GM21515 (cell line): ENCODE measurements at regions not wholly inside any gene's neighbourhood (a gene's known extent, or its start where the extent isn't known, plus 50 kb on each side); places are given as distances from the start of the nearest gene placed in this dataset.
"Not testable (repeated sequence)": the region's sequence is repeated elsewhere in the genome, so short reads cannot be mapped to it uniquely, and the experiment has no call there.

Source experiments
- ATAC-seq: cut with Tn5 transposase; IDR thresholded peaks from one replicate; pipeline ENCODE4 v1.9.1; 2021; ENCODE audit not compliant: unreplicated experiment

DNA sequence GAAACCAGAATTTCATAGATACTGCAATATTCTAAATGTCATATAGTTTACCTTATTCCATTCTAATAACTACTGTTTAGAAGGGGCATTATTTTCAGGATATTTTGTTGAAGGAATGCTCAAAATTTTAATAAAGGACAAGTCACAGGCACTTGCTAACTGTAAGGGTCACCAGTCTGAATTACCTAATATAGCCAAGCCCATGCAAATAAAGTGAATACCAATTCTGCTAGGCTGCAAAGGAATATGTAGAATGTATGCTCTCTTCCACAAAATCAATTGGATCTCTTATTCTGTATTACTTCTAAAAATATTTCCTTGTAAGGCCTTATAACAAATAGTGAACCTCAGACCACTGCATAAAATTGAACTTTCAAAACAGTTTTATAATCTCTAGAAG is 52.3 kb upstream of the FAT4 start:
- ATAC-seq: no peak

DNA sequence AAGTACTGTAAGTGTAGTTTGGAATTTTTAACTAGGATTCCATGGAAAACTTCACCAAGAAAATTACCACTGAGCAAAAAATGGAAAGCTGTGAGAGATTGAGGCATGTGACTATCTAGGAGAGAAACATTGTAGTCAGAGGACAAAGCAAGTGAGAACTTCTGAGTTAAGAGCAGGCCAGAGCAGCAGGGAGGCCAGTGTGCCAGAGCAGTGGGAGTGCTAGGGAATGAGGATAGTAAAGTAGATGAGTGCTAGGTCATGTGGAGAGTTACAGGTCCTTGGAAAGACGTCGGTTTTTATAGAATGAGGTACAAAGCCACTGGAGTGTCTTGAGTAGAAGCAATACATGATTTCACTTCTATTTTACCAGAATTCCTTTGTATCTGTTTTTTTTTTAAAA is 52.7 kb upstream of the FAT4 start:
- no peak for ATAC-seq

DNA sequence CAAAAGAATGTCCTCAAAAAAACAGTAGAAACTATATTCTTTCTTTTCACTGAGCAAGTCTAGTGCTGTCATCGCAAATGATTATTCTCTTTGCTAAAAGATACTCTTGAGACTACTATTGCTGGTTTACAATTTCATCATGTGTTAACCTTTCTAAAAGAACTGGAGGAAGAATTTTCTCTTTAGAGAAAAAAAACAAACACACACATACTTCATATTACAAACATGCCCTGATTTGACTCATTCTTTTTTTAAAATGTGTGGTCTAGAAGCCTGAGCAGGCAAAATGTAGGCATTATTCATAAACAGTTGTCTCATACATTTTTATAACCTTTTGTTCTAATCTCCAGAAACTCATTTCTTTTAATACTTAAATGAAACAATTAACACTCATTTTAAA is 60.6 kb upstream of the FAT4 start:
- ATAC-seq: no peak

DNA sequence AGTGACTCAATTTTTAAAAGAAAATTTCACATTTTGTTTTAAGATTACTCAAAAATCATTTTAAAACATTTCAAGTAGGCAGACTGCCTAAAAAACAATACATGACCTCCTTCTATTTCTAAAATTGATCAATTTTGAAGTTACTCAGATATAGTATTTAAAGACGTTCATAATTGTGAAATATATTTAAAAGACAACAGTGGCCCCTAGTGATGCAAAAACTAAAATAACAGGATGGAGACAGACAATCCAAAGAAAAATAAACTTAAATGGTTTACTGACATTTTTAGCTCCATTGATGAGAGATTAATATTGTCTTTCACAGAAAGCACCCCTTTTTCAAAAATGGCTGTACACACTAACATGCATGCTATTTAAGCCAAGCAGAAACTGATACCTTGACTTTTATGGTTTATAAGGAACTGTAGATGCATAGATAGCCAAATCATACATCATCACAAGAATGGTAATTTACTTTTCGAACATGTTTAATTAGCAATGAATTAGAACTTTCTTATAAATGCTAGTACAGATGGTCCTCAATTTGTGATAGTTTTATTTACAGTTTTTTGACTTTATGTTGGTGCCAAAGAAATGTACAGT is 69.8 kb upstream of the FAT4 start:
- ATAC-seq: no peak

DNA sequence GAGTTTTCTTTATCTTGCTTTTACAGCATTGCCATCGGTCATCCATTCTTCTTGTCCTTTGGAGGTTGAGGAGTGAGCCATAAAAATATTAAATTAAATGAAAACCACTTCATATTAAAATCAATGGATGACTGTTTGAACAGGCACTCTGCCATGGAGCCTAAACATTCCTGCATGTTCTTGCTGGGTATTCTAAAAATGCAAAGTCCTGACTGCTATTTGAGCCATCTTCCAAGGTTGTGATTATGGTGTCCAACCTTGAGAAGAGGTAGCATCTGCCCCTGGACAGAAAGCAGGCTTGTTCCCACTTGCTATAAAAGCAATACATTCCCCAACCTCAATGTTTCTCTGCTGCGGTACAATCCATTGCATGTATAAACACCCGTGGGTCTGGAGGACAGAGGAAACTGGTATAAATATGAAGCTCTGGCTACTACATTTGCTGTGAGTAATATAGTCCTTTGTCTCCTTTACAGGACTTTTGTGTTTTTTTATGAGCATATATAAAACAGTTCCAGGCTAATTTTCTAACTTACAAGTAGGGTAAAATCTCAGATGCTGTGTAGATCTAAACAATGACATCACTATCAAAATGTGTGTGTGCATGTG is 70.9 kb upstream of the FAT4 start:
- no peak for ATAC-seq

DNA sequence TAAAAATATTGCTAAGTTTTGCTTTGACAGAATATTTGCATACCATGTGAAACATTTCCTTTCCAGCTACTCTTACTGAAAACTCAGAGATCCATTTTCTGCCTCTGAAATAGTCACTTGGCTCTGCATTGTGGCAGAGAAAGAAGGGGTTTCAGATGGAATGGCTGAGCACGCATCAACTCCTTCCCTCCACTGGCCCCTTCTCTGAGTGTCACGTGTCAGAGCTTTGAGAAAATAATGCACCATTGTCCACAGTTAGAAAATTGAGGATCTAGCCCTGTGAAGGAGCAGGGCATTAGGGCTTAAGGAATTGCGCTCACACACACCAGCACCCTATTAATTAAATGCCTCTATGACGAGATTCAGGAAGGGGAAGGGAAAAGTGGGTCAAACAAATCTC is 78.8 kb upstream of the FAT4 start:
- no peak for ATAC-seq

DNA sequence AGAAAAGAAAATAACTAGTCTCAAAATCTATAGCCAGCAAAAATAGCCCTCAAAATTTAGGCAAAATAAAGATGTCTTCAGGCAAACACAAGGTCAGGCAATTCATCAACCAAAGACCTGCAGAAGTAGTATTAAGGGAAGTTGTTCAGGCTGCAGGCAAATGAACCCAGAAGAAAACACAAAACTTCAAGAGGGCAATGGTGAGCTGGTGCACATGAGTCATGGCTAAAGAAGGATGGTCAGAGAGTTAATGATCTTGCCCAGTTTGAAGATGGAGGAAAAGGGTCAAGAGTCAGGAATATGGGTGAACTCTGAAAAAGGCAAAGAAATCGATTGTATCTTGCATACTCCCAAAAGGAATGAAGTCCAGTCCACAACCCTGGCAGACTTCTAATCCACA is 83.1 kb upstream of the FAT4 start:
- ATAC-seq: no peak

DNA sequence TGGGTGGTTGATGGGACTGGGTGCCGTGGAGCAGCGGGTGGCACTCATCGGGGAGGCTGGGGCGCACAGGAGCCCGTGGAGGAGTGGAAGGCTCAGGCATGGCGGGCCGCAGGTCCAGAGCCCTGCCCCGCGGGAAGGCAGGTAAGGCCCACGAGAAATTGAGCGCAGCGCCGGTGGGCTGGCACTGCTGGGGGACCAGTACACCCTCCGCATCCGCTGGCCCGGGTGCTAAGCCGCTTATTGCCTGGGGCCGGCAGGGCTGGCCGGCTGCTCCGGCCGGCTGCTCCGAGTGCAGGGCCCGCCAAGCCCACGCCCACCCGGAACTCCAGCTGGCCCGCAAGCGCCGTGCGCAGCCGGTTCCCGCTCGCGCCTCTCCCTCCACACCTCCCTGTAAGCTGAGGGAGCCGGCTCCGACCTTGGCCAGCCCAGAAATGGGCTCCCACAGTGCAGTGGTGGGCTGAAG is 85.1 kb upstream of the FAT4 start:
- no peak for ATAC-seq

DNA sequence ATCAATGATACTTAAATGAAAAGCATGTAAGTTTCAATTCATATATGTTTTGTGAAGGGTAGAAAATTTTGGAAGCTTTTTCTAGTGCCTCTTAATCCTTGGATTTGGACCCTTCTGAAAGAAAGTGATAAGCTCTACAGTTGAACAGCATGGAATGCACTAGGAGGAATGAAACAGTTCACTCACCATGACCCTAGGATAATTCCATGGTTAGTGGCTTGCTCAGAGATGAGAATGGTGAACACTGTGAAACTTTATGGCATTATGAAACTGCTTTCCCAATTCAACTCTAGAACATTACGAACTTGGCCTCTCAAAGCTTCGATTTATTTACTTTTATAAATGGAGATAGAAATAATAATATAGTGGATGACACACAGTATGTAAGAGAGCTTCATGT is 88.9 kb upstream of the FAT4 start:
- no peak for ATAC-seq

DNA sequence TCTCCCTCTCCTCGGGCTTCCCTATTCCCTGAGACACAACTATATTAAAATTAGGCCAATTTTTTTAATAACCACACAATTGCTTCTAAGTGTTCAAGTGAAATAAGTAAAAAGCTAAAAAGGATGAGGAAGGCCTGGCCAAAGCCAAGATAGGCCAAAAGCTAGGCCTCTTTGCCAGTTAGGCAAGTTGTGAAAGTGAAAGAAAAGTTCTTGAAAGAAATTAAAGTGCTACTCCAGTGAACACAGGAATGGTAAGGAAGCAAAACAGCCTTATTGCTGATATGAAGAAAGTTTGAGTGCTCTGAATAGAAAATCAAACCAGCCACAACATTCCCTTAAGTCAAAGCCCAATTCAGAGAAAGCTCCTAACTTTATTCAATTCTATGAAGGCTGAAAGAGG is 114.2 kb upstream of the FAT4 start:
- ATAC-seq: no peak

DNA sequence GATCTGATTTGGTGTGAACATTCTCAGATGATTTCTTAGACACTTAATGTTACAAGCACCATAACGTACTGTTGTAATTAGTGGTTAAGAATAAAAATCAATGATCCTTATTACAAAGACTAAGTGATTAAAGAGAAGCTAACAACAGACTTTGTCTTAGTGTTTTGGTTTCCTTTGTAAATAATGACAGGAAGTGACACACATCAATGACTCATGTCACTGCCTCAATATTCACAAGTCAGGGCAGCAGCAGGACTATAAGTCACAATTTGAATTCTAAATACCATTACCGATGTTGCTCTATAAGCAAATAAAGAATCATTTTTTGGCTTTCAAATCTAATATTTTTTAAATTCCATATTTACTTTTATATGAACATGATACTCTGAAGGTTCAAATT is 115.8 kb upstream of the FAT4 start:
- no peak for ATAC-seq

DNA sequence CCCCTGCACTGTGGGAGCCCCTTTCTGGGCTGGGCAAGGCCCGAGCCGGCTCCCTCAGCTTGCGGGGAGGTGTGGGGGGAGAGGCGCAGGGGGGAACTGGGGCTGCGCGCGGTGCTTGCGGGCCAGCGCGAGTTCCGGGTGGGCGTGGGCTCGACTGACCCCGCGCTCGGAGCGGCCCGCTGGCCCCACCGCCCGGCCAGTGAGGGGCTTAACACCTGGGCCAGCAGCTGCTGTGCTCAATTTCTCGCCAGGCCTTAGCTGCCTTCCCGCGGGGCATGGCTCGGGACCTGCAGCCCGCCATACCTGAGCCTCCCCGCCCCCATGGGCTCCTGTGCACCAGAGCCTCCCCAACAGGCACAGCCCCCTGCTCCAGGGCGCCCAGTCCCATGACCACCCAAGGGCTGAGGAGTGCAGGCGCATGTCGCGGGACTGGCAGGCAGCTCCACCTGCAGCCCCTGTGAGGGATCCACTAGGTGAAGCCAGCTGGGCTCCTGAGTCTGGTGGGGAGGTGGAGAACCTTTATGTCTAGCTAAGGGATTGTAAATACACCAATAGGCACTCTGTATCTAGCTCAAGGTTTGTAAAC is 122.8 kb upstream of the FAT4 start:
- ATAC-seq: not testable (repeated sequence)

DNA sequence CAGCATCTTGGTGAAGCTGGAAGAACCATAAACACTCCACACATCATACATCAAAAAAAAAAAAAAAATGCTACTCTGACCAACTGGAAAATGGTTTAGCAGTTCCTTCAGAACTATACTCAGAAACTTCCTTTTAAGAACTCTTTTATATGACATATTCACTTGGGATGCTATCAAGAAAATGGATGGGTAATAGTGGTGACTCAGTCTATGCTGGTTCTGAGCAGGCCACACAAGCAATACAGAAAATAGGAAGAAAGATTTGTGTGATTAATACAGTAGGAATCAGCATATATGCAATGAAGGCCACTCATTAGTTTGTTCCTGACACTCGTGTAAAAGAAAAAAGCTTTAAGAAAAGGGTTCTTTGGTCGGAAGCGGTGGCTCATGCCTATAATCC is 123.5 kb upstream of the FAT4 start:
- ATAC-seq: no peak

DNA sequence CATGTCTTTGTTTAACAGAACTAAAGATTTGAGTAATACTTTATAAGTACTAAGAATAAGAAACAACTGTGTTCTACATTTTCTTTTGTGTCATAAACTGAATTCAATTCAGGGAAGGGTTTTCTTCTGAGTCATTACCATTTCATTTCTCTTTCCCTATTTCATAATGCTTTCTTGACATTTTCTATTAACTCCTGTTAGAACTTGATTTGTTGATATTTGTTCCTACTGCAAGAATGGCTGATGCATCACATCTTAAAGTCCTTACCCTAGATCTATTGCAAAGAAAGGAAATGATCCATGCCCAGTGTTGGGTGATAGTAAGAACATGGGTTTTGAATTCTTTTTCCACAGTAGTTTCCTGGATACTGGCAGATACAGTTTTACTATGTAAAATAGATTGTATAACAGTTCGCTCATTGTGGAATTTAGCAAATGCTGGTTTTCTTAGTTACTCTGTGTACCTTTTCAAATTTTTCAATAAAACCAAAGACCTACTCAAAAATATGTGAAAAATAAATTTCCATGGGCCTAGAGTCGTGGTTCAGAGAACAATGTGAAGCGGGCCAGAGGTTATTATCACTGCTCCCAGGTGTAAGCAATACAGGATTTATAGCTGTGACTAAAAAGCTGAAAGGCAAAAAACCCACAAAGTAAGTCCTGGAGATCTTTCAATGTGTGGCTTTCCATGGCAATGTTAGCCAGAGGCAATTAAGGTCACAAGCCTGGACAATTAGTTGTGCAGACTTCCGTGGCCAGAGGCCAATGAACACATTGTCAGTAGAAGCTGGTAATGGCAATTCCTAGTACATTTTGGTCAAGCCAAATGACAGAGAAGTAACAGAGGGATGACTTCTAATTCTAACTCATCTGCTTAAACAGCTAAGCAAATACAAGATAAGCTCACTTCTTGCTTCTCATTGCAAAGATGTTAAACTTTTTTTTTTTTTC is 127.3 kb upstream of the FAT4 start:
- ATAC-seq: no peak

DNA sequence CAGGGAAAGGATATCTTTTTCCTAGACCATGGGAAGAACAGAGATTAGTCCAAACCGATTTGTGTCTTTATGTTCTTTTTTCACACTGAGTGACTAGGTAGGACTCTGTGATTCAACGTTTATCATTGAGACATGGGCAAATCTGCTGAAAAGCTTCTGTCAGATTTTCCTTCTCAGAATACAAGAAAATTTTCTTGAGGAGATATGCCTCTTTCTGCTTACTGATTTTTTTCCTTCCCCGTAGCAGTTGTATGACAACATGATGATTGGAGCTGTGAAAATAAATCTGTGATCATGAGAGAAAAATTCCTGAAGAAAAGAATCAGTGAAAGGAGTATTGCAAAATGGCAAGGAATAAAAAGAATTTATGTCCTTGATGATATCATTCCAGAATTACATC is 130.6 kb upstream of the FAT4 start:
- ATAC-seq: no peak

DNA sequence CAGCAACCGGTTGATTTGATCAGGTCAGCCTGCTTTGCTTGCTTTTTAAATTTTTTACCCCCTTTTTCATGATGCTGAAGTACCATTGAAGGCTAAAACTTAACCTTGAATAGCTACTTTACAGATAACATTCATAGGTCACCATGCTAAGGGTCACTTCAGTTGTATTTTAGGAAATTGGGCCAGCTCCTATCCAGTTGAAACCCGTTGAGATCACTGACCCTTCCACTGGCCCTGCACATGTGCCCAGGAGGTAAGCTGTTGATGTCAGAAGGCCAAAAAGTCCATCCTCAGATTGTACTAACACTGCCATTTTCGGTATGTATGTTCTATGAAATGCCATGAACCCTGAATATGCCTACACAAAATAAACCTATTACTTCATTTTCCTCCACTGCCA is 133.0 kb upstream of the FAT4 start:
- no peak for ATAC-seq

DNA sequence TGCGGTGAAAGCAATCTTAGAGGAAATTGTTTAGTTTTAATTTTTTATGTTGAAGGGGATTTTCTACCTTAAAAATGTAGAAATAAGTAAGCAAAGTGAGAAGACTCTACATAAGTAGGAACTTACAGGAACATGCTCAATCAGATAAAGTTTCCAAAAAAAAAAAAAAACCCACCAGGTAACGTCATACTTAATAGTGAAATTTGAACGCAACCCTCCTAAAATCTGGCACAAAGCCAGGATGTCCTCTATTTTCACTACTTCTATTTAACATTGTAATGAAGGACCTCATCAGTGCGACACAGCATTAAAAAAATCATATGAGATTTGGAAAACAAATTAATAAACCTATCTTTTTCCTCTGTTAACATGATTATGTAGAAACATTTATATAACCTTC is 135.0 kb upstream of the FAT4 start:
- ATAC-seq: no peak

DNA sequence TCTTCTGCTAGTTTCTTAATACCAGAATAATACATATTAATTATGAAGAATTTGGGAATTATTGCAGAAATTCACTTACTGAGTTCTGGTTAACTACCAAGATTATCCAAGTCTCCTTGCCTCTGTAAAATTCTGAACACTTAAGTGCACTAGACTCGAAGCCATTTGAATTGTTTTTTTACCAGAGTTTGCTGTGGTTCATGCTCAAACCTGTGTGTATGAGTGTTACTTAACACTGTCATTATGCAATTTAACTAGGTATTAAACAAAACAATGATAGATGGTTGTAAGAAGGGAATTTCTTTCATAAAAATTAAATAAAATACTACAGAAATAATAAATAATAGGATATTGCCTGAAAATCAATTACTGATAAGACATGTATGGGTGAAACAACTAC is 145.6 kb upstream of the FAT4 start:
- ATAC-seq: no peak

DNA sequence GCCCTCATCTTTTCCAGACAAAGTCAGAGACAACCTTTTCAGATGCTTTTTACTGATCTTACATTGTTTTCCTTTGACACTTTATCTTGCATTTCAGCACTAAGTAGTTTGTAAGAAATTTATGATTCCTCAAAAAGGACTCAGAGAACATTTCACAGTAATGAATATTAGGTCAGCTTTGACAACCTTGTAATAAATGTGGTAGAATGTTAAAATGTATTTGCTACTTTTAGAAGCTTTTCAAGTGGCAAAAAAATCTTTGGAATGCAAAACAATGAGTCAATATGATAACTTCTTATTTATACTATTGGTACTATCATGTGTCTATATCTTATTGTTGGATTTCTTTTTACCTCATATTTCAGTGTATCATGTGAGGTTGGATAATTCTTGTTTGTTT is 146.2 kb upstream of the FAT4 start:
- no peak for ATAC-seq

DNA sequence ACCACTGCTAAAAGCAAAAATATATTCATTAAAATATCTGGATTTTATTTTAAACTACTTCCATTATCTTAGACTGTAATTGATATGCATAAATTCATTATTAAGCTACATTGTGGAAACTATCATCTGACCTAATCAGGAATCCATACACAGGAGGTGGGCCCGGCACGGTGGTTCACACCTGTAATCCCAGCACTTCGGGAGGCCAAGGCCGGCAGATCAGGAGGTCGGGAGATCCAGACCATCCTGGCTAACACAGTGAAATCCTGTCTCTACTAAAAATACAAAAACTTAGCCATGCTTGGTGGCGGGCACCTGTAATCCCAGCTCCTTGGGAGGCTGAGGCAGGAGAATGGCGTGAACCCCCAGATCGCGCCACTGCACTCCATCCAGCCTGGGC is 148.7 kb upstream of the FAT4 start:
- not testable (repeated sequence) for ATAC-seq

DNA sequence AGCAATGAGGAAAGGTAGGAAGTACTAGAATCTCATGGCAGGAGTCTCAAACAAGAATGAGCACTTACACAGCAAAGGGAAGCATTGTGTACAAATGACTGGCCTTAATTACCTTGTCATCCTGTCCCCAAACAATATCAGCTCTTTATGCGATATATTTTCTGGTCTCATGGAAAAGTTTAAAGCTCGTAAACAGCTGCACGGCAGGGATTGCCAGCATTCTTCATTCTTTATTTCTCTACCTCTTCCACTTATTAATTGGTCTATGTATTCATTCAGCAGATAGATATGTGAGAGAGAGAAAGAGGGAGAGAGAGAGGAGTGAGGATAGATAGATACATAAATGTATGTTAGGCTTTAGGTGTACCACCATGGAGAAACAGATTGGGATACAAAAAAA is 155.8 kb upstream of the FAT4 start:
- no peak for ATAC-seq

DNA sequence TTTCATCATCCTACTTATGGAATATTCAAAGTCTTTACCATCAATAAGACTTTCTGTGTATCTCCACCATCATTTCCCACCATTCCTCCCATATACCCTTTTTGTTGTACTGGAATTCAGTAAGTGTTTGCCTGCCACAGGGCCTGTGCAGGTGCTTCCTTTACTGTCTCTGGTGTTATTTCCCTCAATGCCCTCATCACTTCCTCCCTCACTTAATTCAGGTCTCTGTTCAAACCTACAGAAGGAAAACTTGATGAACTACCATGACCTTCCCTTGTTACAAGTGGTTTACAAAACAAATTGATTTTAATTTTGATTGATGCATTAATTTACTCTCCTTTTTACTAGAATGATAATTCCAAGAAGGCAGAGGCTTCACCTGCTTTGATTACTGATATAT is 159.5 kb upstream of the FAT4 start:
- no peak for ATAC-seq
